NCI-H2081 treated with DMSO at 0.1 percent for 48 hours (cell line): ENCODE measurements at regions not wholly inside any gene's neighbourhood (a gene's known extent, or its start where the extent isn't known, plus 50 kb on each side); places are given as distances from the start of the nearest gene placed in this dataset.
"Not testable (repeated sequence)": the region's sequence is repeated elsewhere in the genome, so short reads cannot be mapped to it uniquely, and the experiment has no call there.

Experiments
- DNase-seq: peaks from one replicate; lab custom pipeline; 2025; lab: John Stamatoyannopoulos, UW

GRCh38 chr2:19651466-19651865 is 250.3 kb downstream of the TTC32 start:
- no peak for DNase-seq

DNA sequence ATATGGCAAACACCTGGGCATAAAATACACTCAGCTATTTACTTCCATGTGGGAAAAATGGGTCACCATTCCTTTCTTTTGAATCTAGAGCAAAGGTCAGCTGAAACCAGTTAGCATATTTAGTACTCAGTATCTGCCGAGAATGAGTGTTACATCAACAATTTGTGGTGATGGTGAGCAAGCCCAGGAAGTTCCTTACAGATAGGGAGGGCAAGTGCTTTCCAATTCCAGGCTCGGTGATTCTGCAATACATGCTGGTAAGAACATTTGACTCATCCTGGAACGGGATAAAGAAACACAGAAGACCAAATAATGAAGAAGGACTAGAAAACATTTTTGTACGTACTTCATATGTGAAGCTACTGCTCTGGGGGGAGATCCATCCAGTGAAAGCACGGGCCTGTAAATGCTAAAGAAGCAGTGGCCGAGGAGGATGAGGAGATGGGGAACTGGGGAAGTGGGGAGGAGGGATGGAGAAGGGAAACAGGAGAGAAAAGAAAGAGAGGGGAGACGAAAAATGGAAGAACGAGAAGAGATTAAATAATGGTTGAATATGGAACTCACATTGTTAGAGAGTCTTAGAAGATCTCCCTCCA is 251.9 kb downstream of the TTC32 start:
- DNase-seq, result no peak

- no peak for DNase-seq
These were observed 252.6 kb downstream of the TTC32 start for GRCh38 chr2:19649142-19649541.

- DNase-seq, result no peak
These were observed 253.2 kb downstream of the TTC32 start for GRCh38 chr2:19648583-19648982.

- DNase-seq, result no peak
These were observed 254.8 kb downstream of the TTC32 start for GRCh38 chr2:19646987-19647386.

DNA sequence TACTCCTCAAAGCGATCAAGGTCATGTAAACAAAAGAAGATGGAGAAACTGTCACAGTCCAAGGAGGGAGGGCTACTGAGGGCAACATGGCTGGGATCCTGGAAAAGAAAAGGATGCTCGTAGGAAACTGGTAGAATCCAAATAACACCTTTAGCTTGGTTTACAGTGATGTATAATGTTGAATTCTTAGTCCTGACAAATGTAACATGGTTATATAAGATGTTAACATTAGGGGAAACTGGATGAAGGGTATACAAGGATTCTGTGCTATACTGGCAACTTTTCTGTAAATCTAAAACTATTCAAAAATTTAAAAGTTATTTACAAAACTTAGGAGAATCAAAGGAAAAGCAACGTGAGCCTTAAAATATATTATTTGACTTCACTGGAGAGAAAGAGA is 257.0 kb downstream of the TTC32 start:
- DNase-seq, result no peak

- no peak for DNase-seq
These were observed 258.7 kb downstream of the TTC32 start for GRCh38 chr2:19643117-19643518.

GRCh38 chr2:19642501-19642900 is 259.3 kb downstream of the TTC32 start:
- DNase-seq, result no peak

DNA sequence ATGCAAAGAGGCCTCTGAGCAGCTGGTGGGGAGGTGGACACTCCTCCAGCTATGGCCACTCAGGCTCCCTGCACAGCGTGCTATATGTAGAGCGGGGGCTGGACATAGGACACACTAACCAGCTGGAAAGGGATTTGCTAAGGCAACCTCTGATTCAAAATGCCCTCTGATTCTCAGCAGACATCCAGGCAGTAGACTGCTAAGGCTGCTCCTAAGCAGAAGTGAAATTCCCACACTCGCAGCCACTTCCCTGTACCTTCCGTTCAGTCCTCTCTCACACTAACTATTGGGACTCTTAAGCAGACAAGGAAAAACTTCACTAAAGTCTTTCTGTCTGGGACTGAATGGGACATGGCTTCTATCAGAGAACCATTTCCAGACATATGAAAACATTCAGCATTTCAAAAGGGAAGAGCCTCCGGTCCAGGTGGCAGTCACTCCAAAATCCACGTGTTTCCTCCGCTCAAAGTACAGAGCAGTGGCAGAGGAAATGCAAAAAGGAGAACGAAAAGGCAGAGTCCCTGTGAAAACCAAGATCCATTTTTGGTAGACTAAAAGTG is 265.8 kb downstream of the TTC32 start:
- no peak for DNase-seq

GRCh38 chr2:19632403-19632991 is 269.3 kb downstream of the TTC32 start:
- DNase-seq, result no peak

- DNase-seq, result no peak
These were observed 269.9 kb downstream of the TTC32 start for GRCh38 chr2:19631871-19632270.

DNA sequence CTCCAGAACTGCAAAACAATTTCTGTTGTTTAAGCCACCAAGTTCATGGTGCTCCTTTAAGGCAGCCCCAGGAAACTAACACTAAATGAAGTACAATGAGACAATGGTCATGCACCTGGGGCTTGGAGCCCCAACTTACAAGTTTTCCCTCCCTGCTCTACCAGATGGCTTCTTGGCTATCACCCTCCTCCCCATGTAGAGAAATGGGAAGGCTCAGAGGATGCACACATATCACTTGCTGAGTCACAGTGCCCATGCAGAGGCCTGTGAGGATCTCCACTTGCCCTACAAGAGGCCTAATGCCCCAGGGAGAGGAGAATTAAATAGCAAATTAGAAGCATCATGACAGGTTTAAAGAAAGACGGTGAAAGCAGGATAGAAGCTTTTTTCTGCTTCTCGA is 270.9 kb downstream of the TTC32 start:
- DNase-seq, result no peak

GRCh38 chr2:19627359-19627758 is 268.9 kb upstream of the OSR1 start:
- DNase-seq, result no peak

DNA sequence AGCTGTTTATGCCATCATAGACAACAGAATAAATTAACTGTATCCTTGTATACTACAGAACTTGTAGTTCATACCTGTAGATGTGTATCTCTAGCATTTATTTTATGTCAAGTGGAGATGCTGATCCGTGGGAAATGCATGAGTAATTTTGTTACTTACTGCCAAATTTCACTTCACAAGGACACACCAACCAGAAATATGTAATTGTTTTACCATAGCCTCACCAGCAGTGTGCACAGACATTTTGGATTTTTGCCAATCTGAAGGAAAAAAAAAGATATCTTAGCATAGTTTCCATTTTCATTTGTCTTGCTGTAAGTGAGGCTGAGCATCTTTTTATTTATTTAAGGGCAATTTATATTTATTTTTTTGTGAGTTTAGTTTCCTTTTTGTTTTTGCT is 265.1 kb upstream of the OSR1 start:
- DNase-seq, result no peak

- DNase-seq, result no peak
These were observed 258.9 kb upstream of the OSR1 start for GRCh38 chr2:19617257-19617848.

GRCh38 chr2:19615402-19615801 is 257.0 kb upstream of the OSR1 start:
- not testable (repeated sequence) for DNase-seq

GRCh38 chr2:19614066-19614465 is 255.6 kb upstream of the OSR1 start:
- no peak for DNase-seq

- no peak for DNase-seq
These were observed 253.3 kb upstream of the OSR1 start for GRCh38 chr2:19611491-19612332.

GRCh38 chr2:19609266-19609665 is 250.8 kb upstream of the OSR1 start:
- no peak for DNase-seq

DNA sequence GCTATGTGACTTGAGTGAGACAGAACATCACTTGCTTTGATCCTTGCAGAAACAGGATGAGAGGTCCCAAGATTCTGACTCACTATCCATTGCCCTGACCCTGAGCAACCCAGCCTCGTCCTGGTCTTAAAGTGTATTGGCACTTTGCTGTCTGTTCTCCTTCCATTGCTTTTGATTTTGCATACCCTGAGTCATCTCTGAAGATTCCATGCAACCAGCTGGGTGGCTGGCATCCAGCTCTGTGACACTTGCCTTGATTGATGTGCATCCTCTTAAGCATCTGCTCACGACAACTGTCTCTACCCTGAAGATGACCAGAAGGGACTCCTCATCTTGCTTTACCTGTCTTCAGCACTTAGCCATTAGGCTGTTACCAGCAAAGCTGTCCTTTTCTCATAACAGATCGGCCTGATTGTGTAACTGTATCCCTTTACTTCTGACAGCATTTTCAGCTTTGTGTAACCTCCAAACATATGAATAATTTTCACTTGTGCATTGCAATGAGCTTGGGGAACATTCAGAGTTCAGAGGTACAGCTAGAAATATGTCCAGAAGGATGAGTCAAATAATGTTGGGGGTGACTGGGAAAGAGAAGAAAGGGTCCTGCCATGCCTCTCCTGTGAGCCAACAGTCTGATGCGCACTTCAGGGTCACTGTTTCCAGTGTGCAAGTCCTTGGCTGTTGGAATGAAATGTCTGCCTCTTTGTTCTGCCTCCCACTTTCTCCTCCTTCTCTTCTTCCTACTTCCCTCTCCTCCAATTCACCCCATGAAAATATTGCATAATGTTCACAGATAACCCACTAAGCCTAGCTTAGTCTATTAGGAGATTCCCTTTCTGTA is 249.7 kb upstream of the OSR1 start:
- no peak for DNase-seq

DNA sequence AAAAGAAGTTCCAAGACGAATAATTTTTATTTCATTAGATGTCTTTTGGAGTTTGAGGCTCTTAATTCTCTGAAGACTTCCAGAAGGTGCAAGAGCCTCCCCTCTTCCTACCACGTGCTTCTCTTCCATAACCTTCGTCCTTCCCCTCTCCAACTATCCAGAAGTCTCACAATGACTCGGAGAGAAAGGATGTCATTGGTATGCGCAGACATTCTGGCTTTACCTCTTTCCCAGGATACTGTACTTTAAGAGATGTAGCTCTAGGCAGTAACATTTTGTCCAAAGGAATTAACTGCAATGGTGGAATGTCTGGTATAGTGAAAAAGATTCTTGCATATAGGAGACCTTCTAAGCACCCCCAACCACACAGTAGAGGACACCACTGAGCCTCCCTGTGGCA is 249.0 kb upstream of the OSR1 start:
- no peak for DNase-seq

- no peak for DNase-seq
These were observed 242.6 kb upstream of the OSR1 start for GRCh38 chr2:19600982-19601381.
